ENCODE measurements at regions not wholly inside any gene's neighbourhood (a gene's known extent, or its start where the extent isn't known, plus 50 kb on each side); places are given as distances from the start of the nearest gene placed in this dataset.

- no peak for DNase-seq
Measured at GRCh38 chr4:20412072-20412471, 160.4 kb downstream of the SLIT2 start.

GRCh38 chr4:20416800-20417199, 165.1 kb downstream of the SLIT2 start:
- DNase-seq, result no peak

GRCh38 chr4:20418861-20419451, 167.3 kb downstream of the SLIT2 start:
- DNase-seq, result no peak

GRCh38 chr4:20420916-20421602, 169.4 kb downstream of the SLIT2 start:
- no peak for DNase-seq

GRCh38 chr4:20421603-20421985, 169.9 kb downstream of the SLIT2 start:
- DNase-seq, result no peak

GRCh38 chr4:20422398-20422797, 170.7 kb downstream of the SLIT2 start:
- no peak for DNase-seq

- no peak for DNase-seq
Measured at GRCh38 chr4:20423420-20423819, 171.7 kb downstream of the SLIT2 start.

GRCh38 chr4:20426028-20426427, 174.3 kb downstream of the SLIT2 start:
- no peak for DNase-seq

- no peak for DNase-seq
Measured at GRCh38 chr4:20428436-20429160, 176.9 kb downstream of the SLIT2 start.

- DNase-seq, result no peak
Measured at GRCh38 chr4:20430259-20430941, 178.7 kb downstream of the SLIT2 start.

- no peak for DNase-seq
Measured at GRCh38 chr4:20431543-20431951, 179.8 kb downstream of the SLIT2 start.

- DNase-seq, result no peak
Measured at GRCh38 chr4:20432088-20432487, 180.4 kb downstream of the SLIT2 start.

GRCh38 chr4:20433097-20433705, 181.5 kb downstream of the SLIT2 start:
- no peak for DNase-seq

GRCh38 chr4:20440170-20440569, 188.5 kb downstream of the SLIT2 start:
- DNase-seq, result no peak

- DNase-seq, result no peak
Measured at GRCh38 chr4:20443015-20443805, 191.5 kb downstream of the SLIT2 start.

- no peak for DNase-seq
Measured at GRCh38 chr4:20444599-20445337, 193.1 kb downstream of the SLIT2 start.

GRCh38 chr4:20445933-20446723, 194.4 kb downstream of the SLIT2 start:
- DNase-seq, result no peak

- DNase-seq, result no peak
Measured at GRCh38 chr4:20447103-20447502, 195.4 kb downstream of the SLIT2 start.

GRCh38 chr4:20451986-20452385, 200.3 kb downstream of the SLIT2 start:
- no peak for DNase-seq

- no peak for DNase-seq
Measured at GRCh38 chr4:20454515-20454914, 202.8 kb downstream of the SLIT2 start.

- no peak for DNase-seq
Measured at GRCh38 chr4:20456407-20456806, 204.7 kb downstream of the SLIT2 start.
